Kidney capillary endothelial cell (primary cell): ENCODE measurements at regions not wholly inside any gene's neighbourhood (a gene's known extent, or its start where the extent isn't known, plus 50 kb on each side); places are given as distances from the start of the nearest gene placed in this dataset.
"Not testable (repeated sequence)": the region's sequence is repeated elsewhere in the genome, so short reads cannot be mapped to it uniquely, and the experiment has no call there.

Source experiments
- DNase-seq: peaks from one replicate; pipeline ENCODE4 v3.0.0-alpha.2; 2018; ENCODE audit warnings: low spot score

GRCh38 chr16:25637236-25637635 lies 54.5 kb upstream of the HS3ST4 start:
- no peak for DNase-seq

DNA sequence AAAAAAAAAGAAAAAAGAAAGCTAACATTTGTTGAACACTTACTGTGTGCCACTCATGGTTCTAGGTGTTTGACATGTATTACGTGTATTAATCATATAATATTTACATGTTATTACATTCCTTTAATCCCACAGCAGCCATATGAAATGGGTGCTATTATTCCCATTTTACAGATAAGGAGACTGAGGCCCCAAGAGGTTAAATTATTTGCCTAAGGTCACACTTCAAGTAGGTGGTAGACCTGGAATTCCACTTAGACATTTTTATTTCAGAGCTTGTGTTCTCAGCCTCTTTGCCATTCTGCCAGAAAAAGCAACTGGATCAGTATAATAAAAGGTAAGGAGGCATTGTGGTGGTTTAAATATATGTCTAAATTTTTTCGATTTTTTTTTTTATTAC lies 55.1 kb upstream of the HS3ST4 start:
- no peak for DNase-seq

- no peak for DNase-seq
Measured at GRCh38 chr16:25635454-25635853, 56.3 kb upstream of the HS3ST4 start.

GRCh38 chr16:25633549-25633948 lies 58.2 kb upstream of the HS3ST4 start:
- peak; percentile 7 for DNase-seq

- DNase-seq: no peak
Measured at GRCh38 chr16:25628766-25629165, 63.0 kb upstream of the HS3ST4 start.

DNA sequence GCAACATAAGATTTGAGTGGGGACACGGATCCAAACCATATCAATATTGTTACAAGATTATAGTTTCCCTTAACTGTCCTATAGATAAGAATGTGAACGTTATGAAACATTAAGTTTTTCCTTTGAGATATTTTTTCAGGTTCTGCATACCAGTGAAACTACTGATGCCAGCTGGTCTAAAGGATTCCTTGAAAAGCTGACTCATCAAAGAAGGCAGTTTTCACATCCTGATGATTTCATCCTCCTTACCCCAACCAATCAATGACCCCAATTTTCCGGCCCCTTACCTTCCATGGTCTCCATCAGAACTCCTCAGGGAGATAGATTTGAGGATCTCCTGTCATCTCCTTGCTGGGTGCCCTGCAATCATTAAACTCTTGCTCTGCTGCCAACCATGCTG lies 64.1 kb upstream of the HS3ST4 start:
- DNase-seq: no peak

GRCh38 chr16:25626172-25626571 lies 65.6 kb upstream of the HS3ST4 start:
- DNase-seq: no peak

DNA sequence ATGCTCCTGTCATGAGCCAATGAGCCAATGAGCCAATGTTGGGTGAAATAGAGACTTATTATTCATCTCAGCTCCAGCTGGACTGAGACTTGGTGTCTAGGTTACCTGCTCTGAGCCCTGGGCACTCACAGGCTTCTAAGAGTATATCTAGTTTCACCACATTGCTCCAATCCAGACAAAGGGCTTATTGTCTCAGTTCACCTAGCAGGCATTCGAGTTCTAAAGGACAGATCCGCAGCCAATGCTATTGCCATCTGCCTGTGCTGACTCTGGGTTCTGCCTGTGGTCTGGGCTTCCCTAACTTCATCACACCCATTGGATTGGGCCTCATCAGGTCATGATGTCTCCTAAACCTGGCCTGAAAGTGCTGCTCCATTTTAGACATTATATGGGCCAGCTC lies 66.1 kb upstream of the HS3ST4 start:
- no peak for DNase-seq

DNA sequence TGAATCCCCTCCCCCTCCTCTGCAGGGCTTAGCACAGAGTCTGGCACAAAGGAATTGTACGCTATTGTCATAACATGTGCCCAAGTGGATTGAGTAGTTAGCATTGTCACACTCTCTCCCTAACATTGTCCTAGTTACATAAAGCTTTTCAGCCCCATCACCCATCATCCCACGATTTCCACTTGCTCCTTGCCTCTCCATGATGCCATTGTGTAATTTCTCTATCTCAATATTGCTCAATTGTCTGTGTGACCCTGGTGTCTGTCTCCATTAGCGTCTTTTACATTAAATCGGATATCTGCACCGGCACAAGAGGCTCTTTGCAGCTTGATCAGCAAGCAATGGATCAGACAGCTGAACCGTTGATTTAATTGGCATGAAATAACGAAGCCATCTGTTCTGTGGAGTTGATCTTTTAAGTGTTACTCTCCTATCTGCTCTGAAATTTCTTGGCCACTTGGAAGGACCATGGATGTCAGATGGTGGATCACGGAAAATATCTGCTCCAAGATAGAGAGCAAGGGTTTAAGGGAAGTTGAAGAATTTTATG lies 77.0 kb upstream of the HS3ST4 start:
- no peak for DNase-seq

DNA sequence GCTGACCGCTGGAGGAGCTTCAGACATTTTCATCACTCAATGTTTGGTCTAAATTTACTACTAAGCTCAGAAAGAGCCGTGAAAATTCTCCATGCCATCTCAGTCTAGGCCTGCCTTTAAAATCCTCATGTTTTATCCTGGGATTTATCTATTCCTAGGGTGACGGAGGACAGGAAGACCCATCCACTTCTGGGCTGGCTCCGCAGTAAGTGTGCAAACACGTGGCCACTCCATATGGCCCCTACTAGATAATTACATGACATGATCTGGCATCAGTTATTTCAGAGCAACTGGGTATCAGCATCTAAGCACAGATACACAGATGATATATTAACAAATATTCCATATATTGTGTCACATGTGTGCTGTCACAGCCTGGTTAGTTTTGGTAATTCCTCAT lies 77.8 kb upstream of the HS3ST4 start:
- no peak for DNase-seq

DNA sequence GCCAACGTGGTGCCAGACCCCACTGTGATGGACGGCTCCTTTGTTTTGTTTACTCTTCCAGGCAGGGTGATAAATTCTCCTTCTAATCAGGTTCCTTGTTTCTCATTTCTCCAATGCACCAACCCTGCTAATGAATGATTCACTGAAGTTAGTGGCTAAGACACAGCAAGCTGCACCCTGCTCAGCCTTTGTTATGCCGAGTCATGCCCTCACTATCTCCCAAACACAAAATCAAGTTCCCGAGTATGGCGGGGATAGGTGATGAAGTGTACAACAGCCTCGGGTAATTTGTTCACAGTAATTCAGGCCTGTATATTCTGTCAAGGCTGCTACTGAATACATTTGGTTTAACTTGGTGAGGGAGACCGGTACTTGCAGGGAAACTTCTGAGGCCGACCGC lies 83.8 kb upstream of the HS3ST4 start:
- DNase-seq: no peak

DNA sequence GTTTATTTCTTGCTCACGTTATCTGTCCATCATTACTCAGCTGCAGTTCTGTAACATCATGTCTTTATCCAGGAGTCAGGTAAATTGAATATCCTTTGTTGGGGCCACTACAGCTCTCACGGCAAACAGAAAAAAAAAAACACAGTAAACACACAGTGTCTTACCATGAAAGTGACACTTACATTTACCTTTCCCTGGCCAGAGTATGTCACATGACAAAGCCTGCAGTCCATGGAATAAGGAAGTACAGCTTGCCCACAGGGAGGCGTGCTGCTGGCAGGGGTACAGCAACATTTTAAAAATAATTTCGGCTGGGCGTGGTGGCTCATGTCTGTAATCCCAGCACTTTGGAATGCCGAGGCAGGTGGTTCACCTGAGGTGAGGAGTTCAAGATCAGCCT lies 85.7 kb upstream of the HS3ST4 start:
- no peak for DNase-seq

GRCh38 chr16:25605381-25605780 lies 86.4 kb upstream of the HS3ST4 start:
- DNase-seq: no peak

GRCh38 chr16:25601306-25601705 lies 90.5 kb upstream of the HS3ST4 start:
- not testable (repeated sequence) for DNase-seq

- no peak for DNase-seq
Measured at GRCh38 chr16:25596194-25596593, 95.6 kb upstream of the HS3ST4 start.

DNA sequence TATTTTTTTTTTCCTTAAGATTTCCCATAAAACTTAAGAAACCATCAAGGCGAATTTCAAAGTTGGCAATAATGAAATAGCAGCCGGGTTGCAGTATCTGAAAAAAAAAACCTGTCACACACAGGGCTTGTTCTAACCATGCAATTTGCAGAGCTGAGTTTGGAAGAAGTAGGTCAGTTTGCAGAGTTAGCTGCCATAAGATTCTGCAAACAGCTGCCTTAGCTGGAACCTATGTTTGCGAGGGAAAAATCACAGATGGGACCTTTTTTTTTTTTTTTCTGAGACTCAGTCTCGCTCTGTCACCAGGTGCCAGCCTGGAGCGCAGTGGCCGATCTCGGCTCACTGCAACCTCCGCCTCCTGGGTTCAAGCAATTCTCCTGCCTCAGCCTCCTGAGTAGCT lies 98.5 kb upstream of the HS3ST4 start:
- DNase-seq: no peak

DNA sequence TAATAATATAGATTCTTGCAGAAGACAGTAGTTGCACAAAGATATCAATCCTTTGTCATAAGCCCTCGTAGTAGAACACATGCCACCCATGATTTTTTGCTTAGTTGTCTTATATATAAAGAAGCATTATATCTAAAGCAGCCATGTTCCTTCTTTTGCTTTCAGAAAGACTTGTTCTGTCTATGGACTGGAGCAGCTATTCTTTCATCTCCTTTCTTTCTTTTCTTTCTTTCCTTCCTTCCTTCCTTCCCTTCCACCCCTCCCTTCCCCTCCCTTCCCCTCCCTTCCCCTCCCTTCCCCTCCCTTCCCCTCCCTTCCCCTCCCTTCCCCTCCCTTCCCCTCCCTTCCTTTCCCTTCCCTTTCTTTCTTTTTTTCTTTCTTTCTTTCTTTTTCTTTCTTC lies 104.0 kb upstream of the HS3ST4 start:
- DNase-seq: no peak

DNA sequence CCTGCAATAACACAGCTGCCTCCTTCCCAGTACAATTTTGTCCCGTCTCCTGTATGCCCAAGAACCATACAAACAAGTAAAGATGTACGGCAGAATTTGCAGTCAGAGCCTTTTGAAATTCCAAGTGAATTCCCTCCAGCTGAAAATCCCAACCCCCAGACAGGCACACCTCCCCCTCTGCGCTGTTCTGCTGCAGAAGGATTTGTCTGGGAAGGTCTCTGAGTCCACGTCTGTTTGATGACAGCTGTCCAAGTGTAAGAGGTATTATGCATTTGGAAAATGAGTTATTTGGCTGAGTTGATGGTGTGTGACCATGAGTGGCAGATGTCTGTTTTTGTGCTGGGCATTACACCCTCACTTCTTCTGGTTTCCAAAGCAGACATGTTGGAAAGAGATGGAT lies 104.9 kb upstream of the HS3ST4 start:
- no peak for DNase-seq

DNA sequence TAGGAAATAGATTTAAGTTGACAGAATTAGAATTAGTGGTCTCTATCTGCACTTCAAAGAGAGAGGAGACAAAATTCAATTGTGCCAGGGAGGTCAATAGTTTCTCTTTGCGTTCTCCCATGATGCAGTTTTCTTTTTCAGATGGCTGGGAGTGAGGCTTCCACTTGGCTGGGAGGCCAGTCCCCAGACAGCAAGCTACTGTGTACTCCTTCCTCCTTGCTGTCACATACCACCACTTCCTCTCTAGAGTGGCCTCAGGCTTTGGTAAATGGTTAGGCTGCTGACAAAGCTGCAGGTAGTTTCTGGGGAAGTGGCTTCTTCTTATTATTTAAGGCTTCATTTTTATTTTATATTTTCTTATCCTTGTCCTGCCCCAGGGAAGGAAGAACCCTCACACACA lies 106.2 kb upstream of the HS3ST4 start:
- no peak for DNase-seq

GRCh38 chr16:25580041-25580440 lies 111.7 kb upstream of the HS3ST4 start:
- no peak for DNase-seq

- DNase-seq: no peak
Measured at GRCh38 chr16:25575363-25575762, 116.4 kb upstream of the HS3ST4 start.

DNA sequence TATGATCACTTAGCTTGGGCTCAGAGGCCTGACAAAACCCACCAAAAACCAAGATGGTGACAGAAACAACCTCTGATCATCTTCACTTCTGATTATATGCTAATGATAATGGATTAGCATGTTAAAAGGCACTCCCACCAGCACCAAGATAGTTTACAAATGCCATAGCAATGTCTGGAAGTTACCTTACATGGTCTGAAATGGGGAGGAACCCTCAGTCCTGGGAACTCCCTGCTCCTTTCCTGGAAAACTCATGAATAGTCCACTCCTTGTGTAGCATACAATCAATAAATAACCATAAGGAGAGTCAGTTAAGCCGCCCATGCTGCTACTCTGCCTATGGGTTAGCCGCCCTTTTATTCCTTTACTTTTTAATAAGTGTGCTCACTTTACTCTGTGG lies 120.0 kb upstream of the HS3ST4 start:
- DNase-seq: no peak

GRCh38 chr16:25570131-25570530 lies 121.6 kb upstream of the HS3ST4 start:
- no peak for DNase-seq

DNA sequence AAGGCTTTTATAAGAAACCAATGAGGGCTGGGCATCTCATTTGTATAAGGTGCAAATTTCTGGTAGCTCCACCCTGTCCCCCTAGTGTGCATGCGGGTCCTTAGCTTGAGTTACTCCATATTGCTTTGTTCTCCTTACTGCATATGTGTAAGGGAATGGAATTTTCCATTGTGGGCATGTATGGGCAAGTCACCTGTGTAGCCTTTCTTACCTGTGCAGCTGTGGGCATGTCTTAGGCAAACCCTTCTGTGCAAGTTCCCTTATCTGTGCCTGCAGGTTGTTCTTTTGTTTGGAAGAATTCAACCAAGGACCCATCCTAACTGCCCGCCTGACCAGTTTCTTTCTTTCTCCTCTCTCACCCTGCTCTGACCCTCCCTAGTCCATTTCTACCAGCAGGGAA lies 122.8 kb upstream of the HS3ST4 start:
- no peak for DNase-seq

- DNase-seq: no peak
Measured at GRCh38 chr16:25566183-25566582, 125.6 kb upstream of the HS3ST4 start.
